MV-4-11 (cell line): ENCODE measurements at regions not wholly inside any gene's neighbourhood (a gene's known extent, or its start where the extent isn't known, plus 50 kb on each side); places are given as distances from the start of the nearest gene placed in this dataset.
"Not testable (repeated sequence)": the region's sequence is repeated elsewhere in the genome, so short reads cannot be mapped to it uniquely, and the experiment has no call there.

Experiments
- DNase-seq: peaks from one replicate; lab custom pipeline; 2025; lab: John Stamatoyannopoulos, UW

GRCh38 chr2:72031346-72032110, 116.1 kb downstream of the CYP26B1 start:
- DNase-seq, result no peak

GRCh38 chr2:72028996-72029395, 118.7 kb downstream of the CYP26B1 start:
- no peak for DNase-seq

DNA sequence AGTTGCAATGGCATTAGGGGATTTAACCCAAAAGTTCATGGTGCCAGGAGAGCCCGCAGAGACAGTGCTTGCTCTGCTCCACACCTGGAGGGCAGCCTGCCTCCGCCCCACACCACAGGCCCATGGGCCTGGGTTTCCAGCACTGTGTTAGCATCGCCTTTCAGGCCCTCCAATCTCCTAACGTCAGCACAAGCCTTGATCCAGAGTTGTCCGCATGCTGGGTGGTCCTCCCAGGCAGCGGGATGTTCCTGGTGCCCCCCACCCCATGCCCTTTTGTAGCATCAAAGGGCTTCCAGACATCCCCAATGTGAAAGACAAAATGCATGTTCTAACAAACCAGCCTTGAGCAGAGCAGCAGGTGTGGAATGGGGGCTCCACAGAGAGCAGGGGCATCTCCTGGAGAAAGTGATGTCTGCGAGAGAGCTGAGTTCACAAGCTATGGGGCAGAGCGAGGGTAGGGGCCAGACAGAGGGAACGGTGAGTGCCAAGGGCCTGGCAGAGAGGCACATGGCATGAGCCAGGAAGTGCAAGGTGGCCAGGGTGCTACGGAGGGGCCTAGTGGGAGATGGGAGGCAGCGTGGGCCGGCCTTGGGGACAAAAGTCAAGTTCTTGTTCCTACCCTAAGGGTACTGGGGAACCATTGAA, 119.2 kb downstream of the CYP26B1 start:
- no peak for DNase-seq

GRCh38 chr2:72027426-72028161, 120.1 kb downstream of the CYP26B1 start:
- DNase-seq, result no peak

DNA sequence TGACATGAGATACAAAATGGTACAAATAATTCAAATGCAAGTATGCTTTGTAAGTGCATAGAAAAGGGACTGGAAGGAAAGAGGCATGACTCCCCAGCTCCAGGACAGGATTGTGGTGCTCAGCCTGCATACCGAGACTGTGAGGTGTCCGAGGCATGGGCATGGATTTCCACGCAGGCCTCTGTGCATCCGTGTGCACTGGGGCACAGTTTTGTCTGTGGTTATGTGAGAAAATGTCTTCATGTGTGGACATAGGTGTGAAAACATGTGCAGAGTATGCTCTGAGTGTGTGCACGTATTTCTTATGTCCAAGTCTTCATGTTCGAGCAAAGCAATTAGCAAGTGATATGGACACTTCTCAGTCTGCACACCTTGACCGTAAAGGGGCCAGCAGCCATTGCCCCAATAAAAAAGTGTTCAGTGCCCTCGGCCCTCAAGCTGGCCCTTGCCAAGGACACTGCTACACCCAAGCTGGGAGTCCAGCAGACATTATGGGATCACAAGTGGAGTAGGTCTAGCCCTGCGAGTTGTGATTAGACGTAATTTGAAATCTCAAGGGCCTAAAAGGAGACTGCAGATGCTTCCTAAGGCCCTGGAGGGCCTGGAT, 120.7 kb downstream of the CYP26B1 start:
- DNase-seq, result no peak

- DNase-seq, result no peak
Observed at GRCh38 chr2:72024451-72025175, 123.0 kb downstream of the CYP26B1 start.

GRCh38 chr2:72023678-72024390, 123.8 kb downstream of the CYP26B1 start:
- DNase-seq, result no peak

DNA sequence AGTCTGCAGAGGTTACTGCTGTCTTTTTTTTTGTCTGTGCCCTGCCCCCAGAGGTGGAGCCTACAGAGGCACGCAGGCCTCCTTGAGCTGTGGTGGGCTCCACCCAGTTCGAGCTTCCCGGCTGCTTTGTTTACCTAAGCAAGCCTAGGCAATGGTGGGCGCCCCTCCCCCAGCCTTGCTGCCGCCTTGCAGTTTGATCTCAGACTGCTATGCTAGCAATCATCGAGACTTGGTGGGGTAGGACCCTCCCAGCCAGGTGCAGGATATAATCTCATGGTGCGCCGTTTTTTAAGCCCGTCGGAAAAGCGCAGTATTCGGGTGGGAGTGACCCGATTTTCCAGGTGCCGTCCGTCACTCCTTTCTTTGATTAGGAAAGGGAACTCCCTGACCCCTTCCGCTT, 126.3 kb downstream of the CYP26B1 start:
- DNase-seq, result not testable (repeated sequence)

DNA sequence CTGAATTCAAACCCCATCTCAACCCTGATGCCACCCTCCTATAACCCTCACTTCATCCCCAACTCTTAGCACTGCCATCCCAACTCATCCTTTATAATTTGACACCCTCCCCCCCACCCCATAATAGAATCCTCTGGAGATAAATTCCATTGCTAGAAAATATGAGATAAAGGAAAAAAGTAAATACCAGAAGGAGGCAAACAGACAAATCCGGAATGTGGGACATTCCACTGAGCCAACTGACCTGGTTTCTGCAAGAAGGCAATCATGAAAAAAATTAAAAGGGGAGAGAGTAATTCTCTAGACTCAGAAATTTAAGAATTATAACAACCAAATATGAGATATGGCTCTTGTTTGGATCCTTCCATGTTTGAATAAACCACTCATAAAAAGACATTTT, 132.4 kb downstream of the CYP26B1 start:
- DNase-seq, result no peak

DNA sequence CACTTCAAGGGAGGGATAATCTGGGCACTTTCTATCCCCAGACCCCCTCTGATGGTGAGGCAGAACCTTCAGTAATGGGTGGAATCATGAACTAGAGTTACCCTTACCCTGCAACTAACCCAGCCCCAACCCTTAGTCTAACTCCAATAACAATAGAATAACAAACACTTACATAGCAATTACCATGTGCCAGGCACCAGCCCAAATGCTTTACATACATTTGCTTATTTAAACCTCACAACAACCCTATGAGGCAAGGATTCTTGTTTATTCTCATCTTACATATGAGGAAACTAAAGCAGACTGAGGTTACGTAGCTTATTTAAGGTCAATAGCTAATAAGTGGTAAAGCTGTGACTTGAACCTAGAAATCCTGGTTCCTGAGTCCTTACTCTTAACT, 132.8 kb downstream of the CYP26B1 start:
- no peak for DNase-seq

- no peak for DNase-seq
Observed at GRCh38 chr2:72013726-72014125, 133.9 kb downstream of the CYP26B1 start.

DNA sequence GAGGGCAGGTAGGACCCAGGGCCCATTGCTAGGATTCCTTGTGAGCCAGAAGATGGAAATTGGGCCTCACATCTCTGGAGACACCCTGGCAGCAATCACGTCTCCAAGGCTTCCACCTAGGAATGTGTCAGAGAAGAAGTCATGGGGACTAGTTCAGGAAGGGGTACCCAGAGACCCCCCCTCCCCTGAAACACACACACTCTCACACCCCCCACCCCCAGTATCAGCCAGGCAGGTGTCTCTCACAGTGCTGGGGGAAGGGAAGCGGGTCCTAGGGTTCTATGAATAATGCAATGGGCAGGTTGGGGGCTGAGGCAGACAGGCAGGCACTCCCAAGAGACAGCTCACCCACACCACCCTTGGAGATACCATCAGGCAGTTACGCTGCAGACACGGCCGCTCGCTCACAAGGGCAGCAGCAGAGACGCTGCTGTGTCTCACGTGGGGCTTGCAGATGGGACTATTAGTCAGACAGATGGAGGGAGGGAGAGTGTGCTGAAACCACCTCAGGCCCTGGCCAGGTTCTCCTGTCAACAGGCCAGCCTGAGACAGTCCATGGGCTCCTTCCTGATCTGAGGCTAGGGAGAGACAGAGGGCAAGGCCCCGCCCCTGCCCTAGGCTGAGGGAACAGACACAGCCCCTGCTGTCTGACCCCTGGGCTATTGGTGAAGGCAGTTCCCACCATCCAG, 134.6 kb downstream of the CYP26B1 start:
- DNase-seq, result no peak

DNA sequence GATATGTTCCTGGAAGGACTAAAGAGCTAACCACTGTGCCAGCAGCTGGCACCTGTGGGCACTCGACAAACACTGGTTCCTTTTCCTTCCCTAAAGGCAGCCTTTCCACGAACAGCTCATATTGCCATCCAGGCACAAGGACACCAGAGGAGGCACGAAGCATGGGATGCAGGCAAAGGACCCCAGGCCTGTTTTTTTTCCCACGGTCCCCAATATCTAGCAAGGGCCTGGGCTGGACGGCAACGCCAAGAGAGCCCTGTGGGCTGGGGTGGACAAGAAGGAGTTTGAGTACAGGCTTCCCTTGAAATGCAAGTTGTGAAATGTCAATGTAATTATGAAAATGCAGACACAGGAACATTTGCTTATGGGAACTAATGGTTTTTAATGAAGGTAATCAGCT, 135.9 kb downstream of the CYP26B1 start:
- no peak for DNase-seq

DNA sequence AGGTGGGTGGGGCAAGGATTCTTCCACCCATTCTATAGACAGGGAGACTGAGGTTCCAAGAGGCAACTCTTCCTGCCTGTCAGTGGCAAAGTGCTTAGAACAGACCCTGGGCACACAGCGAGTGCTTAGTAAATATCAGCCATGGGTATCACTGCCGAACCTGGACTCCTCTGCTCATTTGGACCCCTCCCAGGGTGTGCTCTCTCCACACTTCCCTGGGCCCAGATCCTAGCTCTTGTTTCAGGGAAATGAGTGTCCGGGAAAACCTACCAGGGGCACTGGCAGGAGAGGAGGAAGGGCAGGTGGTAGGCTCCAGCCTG, 136.3 kb downstream of the CYP26B1 start:
- DNase-seq, result no peak

DNA sequence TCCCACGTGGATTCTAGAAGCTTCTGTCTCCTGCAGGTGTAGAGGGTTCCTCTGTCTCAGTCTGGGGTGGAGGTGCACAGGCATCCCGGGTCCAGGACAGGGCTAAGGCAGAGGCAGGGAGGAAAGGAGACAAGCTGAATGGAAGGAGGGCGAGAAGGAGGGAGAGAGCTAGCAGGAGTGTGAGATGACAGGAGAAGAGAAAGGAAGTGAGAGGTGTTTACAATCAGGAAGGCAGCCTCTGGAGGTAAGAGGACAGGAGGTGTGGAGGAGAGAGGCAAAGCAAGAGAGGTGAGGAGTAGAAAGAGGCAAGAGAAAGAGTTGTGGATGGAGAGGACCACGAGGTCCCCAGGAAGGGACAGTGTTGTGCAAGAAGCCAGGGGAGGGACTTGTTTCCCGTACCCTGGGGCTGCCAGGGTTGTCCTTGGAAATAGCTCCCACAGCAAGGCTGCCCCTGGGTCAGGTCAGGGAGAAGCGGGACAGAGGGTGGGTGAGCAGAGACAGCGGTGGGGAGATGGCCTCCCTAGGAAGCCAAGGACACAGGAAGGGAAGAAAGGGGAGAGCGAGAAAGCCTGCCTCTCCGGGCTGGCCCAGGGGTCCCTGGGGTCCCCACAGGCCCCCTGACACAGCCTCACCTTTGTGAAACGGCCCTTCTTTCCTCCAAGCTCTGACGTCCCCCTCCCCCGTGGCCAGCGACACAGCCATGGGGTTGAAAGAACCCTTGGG, 136.9 kb downstream of the CYP26B1 start:
- no peak for DNase-seq

DNA sequence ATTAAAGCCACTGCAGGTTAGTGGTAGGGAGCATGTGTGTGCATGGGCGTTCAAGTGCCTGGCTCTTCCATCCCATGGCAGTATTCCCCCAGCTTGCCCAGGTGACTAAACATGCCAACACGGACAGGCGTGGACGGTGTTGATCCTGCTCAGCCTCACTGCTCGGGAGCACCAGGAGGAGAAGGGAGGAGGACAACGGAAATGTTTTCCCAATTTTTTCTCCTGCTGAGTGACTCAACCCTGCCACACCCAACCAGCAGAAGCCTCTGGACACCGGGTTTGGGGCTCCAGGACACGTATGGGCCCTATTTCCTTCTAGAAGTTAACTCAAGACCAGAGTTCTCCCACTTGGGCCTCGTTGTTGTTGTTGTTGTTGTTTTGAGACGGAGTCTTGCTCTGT, 139.1 kb downstream of the CYP26B1 start:
- DNase-seq, result no peak

DNA sequence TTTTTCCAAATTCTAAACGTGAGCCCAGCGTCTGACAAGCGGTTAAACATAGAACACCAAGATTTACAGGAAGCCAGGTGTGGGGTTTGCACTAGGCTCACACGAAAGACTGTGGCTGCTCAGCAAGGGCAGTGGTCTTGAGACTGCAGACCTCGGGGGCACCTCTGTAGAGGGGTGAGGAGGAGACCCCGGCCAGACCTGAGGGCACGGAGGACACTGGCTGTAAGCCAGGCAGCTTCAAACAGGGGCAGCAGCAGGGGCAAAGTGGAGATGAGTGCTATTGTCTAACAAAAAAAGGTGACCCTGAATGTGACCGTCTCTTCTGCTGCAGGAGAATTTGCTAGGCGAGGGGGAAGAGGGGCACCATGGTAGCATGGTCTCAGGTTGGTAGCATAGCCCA, 140.3 kb downstream of the CYP26B1 start:
- no peak for DNase-seq

DNA sequence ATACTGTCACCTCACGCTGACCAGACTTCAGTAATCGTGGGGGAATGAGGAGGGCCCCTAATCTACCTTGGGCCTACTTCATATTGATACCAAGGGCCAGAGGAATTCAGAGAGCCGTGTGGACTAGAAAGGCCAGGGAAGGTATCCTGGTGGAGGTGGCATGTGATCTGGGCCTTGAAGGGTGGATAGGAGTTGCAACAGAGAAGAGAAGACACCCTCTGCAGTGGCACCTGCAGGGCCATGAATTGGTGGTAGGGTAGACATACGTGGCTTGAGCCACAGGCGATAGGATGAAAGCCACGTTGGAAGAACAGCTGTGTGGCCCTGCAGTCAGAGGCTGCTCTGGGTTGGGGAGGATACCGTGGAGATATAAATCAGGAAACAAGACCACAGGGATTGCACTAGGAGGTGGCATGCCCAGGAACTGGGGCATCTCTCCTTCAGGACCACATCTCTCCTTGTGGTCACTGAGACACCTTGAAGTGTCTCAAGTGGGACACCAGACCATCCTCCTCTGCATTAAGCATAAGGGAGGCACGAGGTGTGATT, 141.4 kb downstream of the CYP26B1 start:
- no peak for DNase-seq

- DNase-seq, result no peak
Observed at GRCh38 chr2:72004976-72005375, 142.7 kb downstream of the CYP26B1 start.
